OCI-LY3 (cell line): ENCODE measurements at regions not wholly inside any gene's neighbourhood (a gene's known extent, or its start where the extent isn't known, plus 50 kb on each side); places are given as distances from the start of the nearest gene placed in this dataset.

Experiments used
- EZH2phosphoT487 ChIP-seq: fragments of 200-600 bp; shearing (Covaris generic); IDR thresholded peaks from 2 replicates; pipeline ENCODE4 v1.6.1; 2018; ENCODE audit warnings: antibody characterized with exemption, mixed run types, low read depth
- TF ChIP-seq, protein P1 (sequence below): fragments of 200-600, 300-600 bp; sonication (generic); IDR thresholded peaks from 2 replicates; pipeline ENCODE4 v1.5.1; 2014; ENCODE audit warnings: antibody characterized with exemption, low read length, low read depth

DNA sequence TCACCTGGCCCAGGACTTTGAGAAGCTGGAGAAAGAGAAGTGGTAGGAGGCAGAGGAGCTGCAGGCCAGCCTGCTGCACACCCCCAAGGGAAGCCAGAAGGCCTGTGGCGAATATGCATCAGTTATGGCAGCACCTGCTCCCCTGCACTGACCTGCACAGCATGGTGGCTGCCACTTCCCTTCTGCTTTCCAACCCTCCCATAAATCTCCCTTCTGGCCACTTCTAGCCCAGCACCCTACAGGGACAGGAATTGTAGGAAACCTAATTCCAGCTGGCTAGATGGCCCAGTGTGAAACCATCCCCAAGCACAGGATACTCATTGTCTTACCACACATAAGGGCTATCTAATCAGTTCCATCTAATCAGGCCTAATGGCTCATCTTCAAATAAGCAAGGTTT, 136.3 kb downstream of the TBX3 start:
- TF ChIP-seq, protein P1, sequence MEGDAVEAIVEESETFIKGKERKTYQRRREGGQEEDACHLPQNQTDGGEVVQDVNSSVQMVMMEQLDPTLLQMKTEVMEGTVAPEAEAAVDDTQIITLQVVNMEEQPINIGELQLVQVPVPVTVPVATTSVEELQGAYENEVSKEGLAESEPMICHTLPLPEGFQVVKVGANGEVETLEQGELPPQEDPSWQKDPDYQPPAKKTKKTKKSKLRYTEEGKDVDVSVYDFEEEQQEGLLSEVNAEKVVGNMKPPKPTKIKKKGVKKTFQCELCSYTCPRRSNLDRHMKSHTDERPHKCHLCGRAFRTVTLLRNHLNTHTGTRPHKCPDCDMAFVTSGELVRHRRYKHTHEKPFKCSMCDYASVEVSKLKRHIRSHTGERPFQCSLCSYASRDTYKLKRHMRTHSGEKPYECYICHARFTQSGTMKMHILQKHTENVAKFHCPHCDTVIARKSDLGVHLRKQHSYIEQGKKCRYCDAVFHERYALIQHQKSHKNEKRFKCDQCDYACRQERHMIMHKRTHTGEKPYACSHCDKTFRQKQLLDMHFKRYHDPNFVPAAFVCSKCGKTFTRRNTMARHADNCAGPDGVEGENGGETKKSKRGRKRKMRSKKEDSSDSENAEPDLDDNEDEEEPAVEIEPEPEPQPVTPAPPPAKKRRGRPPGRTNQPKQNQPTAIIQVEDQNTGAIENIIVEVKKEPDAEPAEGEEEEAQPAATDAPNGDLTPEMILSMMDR: no peak
- no peak for TF ChIP-seq EZH2phosphoT487
